SKM-1 (cell line): ENCODE measurements at regions not wholly inside any gene's neighbourhood (a gene's known extent, or its start where the extent isn't known, plus 50 kb on each side); places are given as distances from the start of the nearest gene placed in this dataset.
A peak's percentile ranks its signal among the peaks of the same experiment; 100 is the strongest.

Source experiments
- DNase-seq: peaks from one replicate; lab custom pipeline; 2025; ENCODE audit not compliant: unreplicated experiment; lab: John Stamatoyannopoulos, UW

DNA sequence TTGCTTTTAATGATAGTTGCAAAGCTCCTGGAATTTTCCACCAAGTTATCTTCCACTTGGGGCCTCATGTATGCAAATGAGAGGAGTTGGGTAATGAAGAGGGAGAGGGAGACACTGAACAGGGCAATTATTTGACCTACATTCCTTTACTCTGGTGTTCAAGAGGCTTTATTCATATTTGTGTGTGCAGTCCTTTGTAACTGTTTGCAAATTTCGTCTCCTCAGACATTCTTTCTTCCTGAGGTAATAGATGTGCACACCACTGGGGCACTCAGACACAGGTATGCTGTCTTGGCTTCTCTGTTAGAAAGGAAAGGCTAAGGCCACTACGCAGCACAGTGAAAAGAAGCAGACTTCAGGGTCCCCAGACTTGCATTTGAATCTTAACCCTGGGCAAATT is 189.7 kb upstream of the IL12A start:
- no peak for DNase-seq

DNA sequence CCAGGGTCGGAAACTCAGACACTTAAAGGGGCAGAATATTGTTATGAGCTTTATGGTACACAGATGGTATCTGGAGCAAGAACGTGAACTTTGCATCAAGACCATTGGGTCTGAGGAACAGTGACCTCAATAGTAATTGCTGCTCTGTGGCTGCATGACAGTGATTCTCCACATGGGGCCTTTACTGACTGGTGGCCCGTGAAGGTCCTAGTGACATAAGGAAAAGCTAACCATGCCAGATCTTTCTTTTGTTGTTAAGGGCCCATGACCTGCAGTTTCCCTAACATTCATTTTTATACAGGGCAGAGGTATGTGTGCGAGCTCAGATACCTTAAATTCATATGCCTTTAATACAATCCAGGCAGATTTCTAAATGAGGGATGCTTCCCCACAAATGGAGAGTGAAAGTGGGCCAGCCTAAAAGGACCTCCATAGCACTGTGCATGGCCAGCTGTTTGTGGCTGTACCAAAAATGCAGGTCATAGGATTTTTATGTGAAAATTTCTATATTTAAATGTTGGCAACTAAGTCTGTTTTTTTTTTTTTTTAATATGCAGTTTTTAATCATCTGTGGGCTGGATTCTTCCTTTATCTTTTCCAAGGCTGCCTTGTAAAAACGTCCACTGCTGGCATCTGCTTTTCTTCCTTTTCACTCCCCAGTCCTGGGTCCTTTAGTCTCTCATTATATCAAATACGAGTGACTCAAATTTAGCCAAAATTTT is 188.0 kb upstream of the IL12A start:
- no peak for DNase-seq

DNA sequence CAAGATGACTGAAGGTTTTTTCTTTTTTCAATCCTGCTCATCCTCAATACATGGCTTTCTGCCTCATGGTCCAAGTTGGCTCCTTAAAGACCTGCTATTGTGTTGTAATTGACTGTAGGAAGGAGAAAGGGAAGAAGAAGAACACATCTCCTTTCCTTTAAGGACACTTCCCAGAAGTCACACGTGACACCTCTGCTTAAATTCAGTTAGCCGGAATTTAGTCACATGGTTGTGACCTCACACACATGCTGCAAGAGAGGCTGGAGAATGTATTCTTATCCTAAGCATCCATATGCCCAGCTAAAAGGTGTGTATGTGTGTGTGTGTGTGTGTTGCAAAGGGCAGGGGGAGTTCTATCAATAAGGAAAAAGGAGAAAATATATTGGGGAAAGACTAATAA is 185.8 kb upstream of the IL12A start:
- no peak for DNase-seq

DNA sequence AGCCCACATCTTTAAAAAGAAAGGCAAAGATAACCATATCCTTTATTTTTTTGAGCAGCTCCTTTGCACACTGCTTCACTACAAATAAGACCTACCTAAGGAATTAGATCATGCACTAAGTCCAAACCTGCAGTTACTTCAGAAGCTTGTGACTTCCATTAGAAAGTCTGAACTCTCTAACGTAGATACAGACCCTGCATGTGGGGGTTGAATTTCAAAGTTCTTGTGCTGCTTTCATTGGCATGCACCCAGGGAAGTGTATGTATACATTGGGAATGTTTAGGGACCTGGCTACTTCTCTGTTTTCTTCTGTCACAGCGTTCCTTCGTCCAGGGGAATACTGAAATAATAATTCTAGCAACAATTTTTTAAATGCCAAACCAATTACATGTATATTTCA is 185.2 kb upstream of the IL12A start:
- no peak for DNase-seq

DNA sequence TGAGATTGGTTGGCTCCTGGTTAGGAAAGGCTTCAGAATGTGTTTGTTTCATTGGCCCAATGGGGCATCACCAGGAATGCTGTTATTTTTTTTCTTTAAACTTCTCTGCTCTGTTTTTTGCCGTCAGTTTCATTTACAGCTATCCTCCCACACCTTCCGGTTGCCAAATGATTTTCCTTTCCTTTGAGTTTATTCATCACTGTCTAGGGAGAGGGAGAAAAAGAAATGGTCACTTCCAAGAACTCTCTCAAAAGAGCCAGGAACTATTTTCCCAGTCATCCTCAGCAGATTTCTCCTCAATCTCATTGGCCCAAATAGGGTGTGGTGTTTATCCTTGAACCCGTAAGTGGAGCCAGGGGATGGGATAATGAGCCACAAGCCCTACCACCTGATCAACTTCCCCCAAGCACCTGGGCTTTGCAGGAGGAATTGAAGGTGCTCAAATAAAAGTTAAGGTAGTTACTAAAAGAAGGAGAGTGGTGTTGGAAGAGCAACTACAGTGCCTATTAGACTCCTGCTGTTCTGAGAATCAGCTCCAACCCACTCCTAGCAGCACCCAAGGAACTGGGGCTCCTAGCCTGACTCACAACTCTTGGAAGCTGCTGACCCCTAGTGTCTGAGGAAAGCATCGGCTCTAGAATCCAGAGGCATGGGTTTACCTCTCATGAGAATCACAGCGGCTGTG is 183.8 kb upstream of the IL12A start:
- peak; percentile 44 for DNase-seq

DNA sequence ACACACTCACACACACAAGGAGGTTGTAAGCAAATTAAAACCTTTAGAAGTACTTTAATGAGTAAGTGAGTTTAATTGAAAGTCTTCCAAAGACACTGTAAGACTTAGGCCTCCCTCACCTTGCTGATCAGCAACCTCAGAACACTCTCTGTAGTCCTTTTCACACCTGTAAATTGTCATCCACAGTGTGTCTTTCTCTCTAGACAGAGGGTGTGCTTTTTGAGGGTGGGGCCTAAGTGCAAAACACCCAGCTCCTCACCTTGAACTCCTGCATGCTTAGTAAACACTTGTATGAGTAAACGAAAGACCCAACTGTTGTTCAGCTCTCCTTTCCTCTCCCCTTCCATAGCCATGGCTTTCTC is 183.2 kb upstream of the IL12A start:
- DNase-seq, result no peak

DNA sequence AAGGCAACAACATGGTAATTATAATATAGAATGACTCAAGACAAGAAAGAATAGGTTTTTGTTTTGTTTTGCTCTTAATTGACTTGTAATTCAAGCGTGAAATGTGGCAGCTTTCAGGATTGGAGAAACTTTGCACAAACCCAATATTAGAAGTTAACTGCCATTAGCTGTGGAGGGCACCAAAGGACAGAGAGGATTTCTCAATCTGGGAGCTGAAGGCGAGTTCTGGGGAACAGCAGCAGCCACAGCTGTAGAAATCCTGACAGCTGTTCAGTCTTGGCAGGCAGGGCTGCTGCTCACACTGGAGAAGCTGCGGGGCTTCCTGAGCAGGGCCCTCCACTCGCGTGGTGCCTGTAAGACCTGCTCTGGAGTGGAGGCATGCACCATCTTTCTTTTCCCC is 182.2 kb upstream of the IL12A start:
- no peak for DNase-seq

DNA sequence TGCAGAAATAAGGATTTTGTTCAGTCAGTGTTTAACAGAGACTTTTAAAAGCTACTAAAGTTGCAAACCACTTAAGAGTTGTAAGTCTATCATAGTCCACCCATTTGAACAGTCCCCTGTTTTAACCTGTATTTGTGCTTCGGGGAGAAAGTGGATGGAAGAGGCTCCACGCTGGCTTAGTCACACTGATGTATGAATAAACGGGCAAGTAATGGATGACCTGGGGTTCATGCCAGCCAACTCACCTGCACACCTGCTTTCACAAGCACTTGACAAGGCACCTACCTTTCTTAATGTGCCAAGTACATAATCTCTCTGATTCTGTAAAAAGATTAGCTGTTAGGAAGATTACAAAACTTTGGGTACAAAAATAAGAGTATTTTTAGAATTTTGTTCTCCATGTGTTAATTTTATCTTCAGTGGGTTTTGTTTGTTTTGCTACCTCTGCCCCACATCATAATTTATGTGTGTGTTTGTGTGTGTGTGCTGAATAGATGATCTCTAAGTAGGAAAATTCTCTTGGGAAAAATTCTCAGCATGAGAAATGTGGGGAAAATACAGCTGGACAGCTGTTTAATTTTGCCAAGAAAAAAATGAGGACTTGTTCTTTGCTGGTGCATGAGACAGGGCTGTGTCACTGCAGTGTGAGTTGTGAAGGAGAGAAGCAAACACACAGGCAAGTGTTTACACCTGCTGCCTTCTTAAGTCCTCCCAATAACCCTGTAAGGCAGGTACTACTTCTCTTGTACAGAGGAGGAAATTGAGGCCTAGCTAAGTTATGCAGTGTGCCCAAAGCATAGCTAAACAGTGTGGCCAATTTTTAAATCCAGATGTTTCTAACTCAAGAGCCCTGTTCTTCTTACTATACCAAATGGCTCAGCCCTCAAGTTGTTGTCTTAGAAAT is 181.2 kb upstream of the IL12A start:
- DNase-seq, result no peak

DNA sequence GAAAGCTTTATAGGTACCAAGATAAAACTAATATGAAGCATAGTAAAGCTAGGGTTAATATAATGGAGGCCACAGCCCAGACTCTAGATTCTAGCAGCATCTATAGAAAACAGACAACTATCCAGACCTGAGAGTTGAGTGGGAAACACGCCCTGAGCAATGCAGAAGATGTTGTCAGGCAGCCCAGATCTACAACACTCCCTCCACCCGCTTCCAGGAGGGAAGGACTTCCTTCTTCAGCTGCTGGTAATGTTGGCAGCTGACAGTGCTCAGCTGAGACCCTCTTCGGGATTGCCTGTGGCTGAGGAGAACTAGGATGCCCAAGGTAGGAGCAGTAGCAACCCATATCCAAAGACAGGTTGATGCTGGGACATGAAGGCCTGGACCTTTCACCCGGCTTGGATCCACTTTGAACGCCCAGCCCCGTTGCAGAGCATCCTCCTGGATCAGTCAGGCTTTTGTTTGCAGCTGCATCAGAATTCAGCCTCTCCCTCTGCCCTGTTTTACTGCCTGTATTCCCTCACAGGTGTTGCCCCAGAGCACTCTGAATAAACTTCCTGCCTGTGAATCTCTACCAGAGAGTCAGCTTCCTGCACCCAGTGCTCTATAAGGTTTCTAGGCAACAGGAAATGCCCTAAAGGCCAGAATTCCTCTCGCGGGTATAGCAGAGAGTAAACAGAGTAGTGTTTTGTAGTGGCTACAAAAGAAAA is 174.7 kb upstream of the IL12A start:
- DNase-seq, result no peak

DNA sequence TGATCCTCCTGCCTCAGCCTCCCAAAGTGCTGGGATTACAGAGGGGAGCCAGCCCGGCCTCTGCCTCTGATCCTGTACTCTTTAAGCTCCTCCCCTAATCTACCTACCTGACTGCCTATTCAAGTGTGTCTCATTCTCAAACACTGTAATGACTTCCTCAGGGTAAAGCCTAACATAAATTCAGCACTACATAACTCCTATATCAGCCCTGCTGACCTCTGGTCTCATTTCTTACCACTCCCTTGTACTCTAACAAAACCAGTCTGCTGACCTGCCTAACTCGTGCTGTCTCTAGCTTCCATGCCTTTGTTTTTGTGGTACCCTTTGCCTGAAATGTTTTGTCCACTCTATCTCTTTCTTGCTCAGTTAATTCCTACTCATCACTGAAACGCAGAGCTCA is 172.1 kb upstream of the IL12A start:
- DNase-seq, result no peak

DNA sequence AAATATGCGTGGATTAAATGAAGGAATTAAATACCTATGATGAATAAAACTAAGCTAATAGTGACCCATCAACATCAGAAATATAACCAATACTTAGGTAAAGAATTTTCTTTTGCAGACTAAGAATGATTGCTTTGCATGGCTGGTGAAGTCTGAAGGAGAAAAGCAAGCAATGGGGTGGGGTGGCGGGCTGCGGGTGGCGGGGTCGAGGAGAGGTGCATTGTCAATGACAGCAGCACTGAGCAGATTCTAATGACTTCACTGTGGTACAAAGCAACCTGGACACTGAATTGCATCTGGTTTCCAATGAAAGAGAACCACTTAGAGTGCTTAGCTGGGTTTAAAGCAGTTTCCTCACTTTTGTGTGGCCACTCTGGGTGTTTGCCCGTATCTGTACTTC is 171.5 kb upstream of the IL12A start:
- no peak for DNase-seq

DNA sequence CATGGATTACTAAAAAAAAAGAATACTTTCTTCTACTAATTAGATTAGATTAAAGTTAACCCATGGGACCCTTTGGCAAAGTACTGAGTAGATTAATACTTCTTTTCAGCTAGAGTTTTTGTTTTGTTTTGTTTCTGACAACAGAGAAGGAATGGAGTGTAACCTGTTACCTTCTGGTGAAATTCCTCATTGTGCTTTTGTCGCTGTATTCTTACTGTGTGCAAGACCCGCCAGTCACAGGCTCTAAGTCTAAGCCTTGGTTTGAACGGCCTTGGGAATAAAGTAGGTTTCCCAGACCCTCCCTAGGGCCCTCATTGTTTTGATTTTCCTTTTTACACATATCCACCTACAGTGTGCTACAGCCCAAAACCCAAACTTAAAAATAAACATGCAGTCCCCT is 171.1 kb upstream of the IL12A start:
- DNase-seq, result no peak

DNA sequence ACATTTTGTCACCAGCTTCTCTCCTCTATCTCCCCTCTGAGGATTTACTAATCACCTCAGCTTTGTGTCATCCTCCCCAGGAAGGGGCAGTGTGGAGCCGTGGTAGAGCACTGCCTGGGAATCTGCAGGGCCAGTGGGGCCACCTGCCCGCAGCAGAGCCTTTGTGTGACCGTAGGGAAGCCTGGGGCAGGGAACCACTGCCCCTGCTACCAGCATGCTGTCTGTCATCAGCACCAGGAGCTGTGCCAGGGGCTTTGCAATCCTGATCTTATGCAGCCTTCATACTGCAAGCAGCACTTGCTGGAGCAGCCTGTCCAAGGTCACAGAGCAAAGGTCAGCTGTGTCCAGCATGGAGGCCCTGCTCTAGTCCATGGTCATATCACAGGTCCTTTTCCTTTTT is 170.2 kb upstream of the IL12A start:
- DNase-seq, result no peak

DNA sequence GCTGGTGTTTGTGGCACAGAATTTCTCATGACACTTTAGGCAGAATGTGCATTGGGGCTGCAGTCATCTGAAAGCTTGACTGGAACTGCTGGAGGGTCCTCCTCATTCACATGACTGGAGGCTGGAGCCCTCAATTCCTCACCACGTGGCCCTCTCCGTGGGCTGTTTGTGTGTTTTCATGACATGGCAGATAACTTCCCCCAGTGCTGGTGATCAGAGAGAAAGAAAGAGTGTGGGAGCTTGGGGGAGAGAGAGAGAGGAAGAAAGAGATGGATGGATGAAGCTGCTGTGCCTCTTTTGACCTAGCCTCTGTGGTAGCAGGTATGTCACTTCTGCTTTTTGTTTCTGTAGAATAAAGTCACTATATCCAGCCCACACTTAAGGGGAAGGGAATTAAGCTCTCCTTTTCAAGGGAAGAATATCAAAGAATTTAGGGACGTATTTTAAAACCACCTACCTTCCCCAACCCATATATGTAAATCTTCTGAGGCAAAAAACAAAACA is 169.6 kb upstream of the IL12A start:
- no peak for DNase-seq

DNA sequence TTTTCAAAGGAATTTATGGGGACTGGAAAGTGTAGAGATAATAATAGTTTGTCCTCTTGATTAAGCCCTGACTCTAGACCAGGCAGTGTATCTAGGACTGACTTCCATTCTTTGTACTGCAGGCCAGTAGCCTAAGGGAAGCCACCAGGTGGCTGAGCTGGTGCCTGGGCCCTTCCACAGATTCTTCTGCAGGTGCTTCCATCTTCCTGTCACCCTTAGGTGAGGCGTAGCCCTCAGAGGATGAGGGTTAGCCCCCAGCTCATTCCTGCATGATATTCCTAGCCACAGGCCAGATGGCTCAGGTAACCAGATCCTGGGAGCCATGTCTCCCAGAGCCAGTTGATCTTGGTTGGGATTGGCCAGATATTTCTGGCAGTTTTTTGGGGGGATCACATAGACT is 169.0 kb upstream of the IL12A start:
- DNase-seq, result no peak

DNA sequence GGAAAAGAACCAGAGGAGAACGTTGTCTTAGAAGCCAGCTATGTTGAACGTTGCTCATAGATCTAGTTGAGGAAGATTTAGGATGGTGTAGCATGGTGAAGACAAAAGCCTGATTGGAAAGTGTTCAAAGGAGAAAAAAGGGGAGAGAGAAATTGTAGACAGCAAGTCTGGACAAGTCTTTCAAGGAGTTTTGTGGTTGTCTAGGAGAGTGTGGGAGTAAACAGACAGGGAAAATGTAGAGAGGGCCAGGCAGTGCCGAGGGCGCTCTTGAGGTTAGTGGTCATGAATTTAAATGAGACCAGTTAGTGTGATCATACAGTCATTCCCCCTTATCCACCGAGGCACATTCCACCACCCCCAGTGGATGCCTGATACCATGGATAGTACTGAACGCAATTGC is 167.5 kb upstream of the IL12A start:
- no peak for DNase-seq

DNA sequence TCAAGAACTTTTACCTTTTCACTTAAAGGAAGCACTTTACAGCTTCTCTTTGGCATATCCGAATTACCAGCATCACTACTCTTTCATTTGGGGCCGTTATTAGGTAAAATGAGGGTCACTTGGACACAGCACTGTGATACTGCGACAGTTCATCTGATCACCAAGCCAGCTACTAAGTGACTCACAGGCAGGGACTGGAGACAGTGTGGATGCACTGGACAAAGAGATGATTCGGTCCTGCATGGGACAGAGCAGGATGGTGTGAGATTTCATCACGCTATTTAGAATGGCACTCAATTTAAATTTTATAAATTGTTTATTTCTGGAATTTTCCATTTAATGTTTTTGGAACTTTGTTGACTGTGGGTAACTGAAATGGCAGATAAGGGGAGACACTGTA is 166.9 kb upstream of the IL12A start:
- DNase-seq, result no peak

DNA sequence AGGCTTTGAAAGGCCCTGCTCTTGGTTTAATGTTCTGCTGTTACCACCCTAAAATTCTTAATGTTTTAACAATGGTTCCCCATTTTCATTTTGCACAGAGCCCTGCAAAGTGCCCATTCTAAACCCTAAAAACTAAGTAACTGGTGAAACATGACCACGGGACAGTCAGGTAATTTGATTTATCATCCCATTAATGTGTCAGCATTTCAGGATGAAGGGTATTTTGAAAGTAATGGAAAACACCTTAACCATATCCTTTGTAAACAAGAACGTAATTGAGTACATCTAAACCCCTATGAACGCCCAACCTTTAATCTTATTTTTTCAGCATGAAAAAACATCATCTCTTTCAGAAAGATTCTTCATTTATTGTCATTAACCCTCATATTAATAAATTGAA is 164.9 kb upstream of the IL12A start:
- DNase-seq, result no peak

DNA sequence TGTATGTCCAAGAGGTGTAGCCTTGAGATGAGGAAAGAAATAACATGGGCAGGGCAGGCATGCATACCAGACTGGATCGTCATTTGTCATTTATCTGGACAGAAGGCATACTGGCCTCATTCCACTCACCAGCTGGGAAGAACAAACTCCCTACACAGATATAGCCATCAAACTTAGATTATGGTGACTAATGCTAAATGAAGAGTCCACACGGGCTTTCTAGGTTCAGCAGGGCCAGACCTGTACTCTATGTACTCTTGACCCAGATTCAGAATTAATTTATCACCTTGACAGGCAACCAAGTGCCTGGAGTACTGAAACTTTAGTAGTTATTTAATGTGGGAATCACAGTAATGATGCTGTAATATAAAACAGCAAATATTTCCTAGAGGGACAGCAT is 164.3 kb upstream of the IL12A start:
- no peak for DNase-seq

DNA sequence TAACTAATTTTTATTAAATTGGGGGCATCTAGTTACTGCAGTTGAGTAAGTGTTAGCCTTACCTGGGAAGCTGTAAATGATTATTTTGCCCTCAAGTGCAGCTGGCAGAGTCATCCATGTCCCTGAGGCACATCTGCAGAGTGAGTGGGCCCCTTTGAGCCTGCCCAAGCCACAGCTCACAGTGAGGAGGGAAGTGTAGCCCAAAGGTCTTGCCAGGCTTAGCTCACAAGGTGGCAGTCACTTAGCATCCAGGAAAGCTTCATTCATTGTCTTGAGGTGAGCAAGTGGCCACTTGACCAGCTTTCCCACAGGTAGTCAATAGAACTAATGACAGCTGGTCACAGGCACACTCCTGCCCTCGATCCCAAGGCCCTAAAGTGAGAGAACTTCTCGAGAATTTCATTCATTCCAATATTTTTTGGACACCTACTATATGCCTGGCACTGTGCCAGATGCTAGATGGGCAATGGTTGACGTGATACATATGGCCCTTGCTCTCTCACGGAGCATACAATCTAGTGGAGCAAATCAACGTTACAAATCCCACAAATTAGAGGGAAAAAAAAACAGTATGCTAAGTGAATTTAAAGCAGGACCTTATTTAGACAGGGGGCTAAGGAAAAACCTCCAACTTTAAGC is 163.3 kb upstream of the IL12A start:
- no peak for DNase-seq

DNA sequence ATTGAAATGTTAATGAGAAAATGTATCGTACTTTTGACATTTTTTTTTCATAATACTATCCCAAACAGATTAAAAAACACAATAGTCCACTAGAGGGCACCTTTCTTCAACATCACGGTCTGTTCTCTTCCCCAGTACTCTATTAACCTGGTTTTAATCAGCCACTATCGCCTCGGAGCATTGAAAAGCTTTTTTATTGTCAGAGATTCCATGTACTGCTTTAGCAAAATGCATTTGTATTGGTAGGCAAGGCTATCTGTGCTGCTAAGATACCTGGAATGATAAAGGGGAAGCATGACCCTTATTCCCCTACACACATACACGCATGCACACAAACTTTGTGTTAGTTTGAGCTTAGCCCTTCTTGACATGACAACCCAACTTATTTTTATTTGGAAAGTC is 160.1 kb upstream of the IL12A start:
- peak; percentile 25 for DNase-seq
